ENCODE measurements at regions not wholly inside any gene's neighbourhood (a gene's known extent, or its start where the extent isn't known, plus 50 kb on each side); places are given as distances from the start of the nearest gene placed in this dataset.

GRCh38 chr7:91661727-91662126 lies 218.8 kb downstream of the MTERF1 start (continued):
- TF ChIP-seq STAT6 (CRISPR knock-in tag; IDR thresholded peaks at IDR 0.05) (no peak), BRCA1 (IDR thresholded peaks at IDR 0.05) (no peak), BRCA1 (CRISPR knock-in tag; IDR thresholded peaks at IDR 0.05) (no peak), ATF7 (IDR thresholded peaks at IDR 0.05) (no peak)

GRCh38 chr7:91668217-91668616 lies 212.3 kb downstream of the MTERF1 start:
- no TSS peak for BruUV-seq (replicated peaks)
- H3K27ac ChIP-seq (ENCODE audit: extremely low read depth, low read depth, low read length) = no peak overlapping the region
- DNase-seq (ENCODE audit: extremely low read depth in 1 of 4, low spot score in 3 of 4) (no peak), FAIRE-seq (no peak), ATAC-seq (no peak)
- H3K9me1 ChIP-seq (ENCODE audit: control insufficient read depth, insufficient read depth, low read length) = no peaks in the 10 kb centered on the region
- no peak overlapping the region for H3K4me2 ChIP-seq (ENCODE audit: insufficient read depth, low read length)
- no peak for TF ChIP-seq HMG20B (CRISPR knock-in tag; IDR thresholded peaks at IDR 0.05)
- no peak for TF ChIP-seq SMC3 (conservative IDR thresholded peaks at IDR 0.05; ENCODE audit: insufficient read depth, low read depth, low read length)
- TF ChIP-seq CEBPB (tag; IDR thresholded peaks at IDR 0.05) = no peak
- no peak for TF ChIP-seq EZH2 (IDR thresholded peaks at IDR 0.05; ENCODE audit: borderline replicate concordance, low read depth, low read length)
- TF ChIP-seq VEZF1 (CRISPR knock-in tag; IDR thresholded peaks at IDR 0.05) = no peak
- no peak for TF ChIP-seq ERF (CRISPR knock-in tag; IDR thresholded peaks at IDR 0.05)
- H3K9ac ChIP-seq (ENCODE audit: insufficient read depth in 1 of 2, low read depth in 2 of 2, low read length in 2 of 2) = no peak overlapping the region
- H3K27me3 ChIP-seq (ENCODE audit: control insufficient read depth in 2 of 2, insufficient read depth in 2 of 2, low read length in 2 of 2) = no peaks in the 10 kb centered on the region
- ChIA-PET CTCF (ENCODE audit: low intra/inter-chr PET ratio) (no interaction called here), POLR2A (no interaction called here)
- intact Hi-C loops (cut with micrococcal nuclease) = no loop called here
- H2AFZ ChIP-seq (ENCODE audit: low read depth, low read length) = no peak overlapping the region
- no peaks in the 10 kb centered on the region for H3K4me1 ChIP-seq (replicated peaks in 1 of 2; ENCODE audit: control insufficient read depth in 2 of 2, insufficient read depth in 2 of 2, low read length in 2 of 2)
- no peaks in the 10 kb centered on the region for H3K79me2 ChIP-seq (ENCODE audit: control insufficient read depth, insufficient read depth, low read length)
- H3K9me3 ChIP-seq (replicated peaks; ENCODE audit: control insufficient read depth, insufficient read depth, low read depth, low read length) = no peaks in the 10 kb centered on the region
- no peaks in the 10 kb centered on the region for H4K20me1 ChIP-seq (replicated peaks; ENCODE audit: control insufficient read depth, insufficient read depth, low read length)
- H3K36me3 ChIP-seq (ENCODE audit: control insufficient read depth, insufficient read depth, low read length) = no peaks in the 10 kb centered on the region
- in situ Hi-C loops (cut with MboI) = no loop called here
- no peak overlapping the region for H3K4me3 ChIP-seq
